NCI-H146 treated with DMSO at 0.1 percent for 48 hours (cell line): ENCODE measurements at regions not wholly inside any gene's neighbourhood (a gene's known extent, or its start where the extent isn't known, plus 50 kb on each side); places are given as distances from the start of the nearest gene placed in this dataset.

Experiments
- DNase-seq: peaks from one replicate; lab custom pipeline; 2025; ENCODE audit not compliant: unreplicated experiment; lab: John Stamatoyannopoulos, UW

- no peak for DNase-seq
Observed at GRCh38 chr11:123305601-123306375, 110.7 kb upstream of the CLMP start.

GRCh38 chr11:123304828-123305466 lies 109.9 kb upstream of the CLMP start:
- DNase-seq = no peak

GRCh38 chr11:123303924-123304323 lies 108.9 kb upstream of the CLMP start:
- no peak for DNase-seq

- DNase-seq = no peak
Observed at GRCh38 chr11:123302751-123303195, 107.7 kb upstream of the CLMP start.

- DNase-seq = no peak
Observed at GRCh38 chr11:123301696-123302400, 106.8 kb upstream of the CLMP start.

GRCh38 chr11:123301013-123301591 lies 106.1 kb upstream of the CLMP start:
- DNase-seq = no peak

GRCh38 chr11:123299721-123300120 lies 104.7 kb upstream of the CLMP start:
- DNase-seq = no peak

GRCh38 chr11:123298488-123299447 lies 103.7 kb upstream of the CLMP start:
- no peak for DNase-seq

GRCh38 chr11:123292647-123293046 lies 97.6 kb upstream of the CLMP start:
- no peak for DNase-seq

- DNase-seq = no peak
Observed at GRCh38 chr11:123291201-123291869, 96.3 kb upstream of the CLMP start.

GRCh38 chr11:123286761-123287160 lies 91.7 kb upstream of the CLMP start:
- no peak for DNase-seq

- DNase-seq = no peak
Observed at GRCh38 chr11:123286255-123286654, 91.2 kb upstream of the CLMP start.

- no peak for DNase-seq
Observed at GRCh38 chr11:123284454-123284853, 89.4 kb upstream of the CLMP start.

- DNase-seq = no peak
Observed at GRCh38 chr11:123282597-123282996, 87.5 kb upstream of the CLMP start.

- DNase-seq = no peak
Observed at GRCh38 chr11:123273616-123274015, 78.6 kb upstream of the CLMP start.

- DNase-seq = no peak
Observed at GRCh38 chr11:123272565-123272964, 77.5 kb upstream of the CLMP start.

GRCh38 chr11:123268156-123268555 lies 73.1 kb upstream of the CLMP start:
- no peak for DNase-seq

GRCh38 chr11:123265951-123266350 lies 70.9 kb upstream of the CLMP start:
- no peak for DNase-seq

- DNase-seq = no peak
Observed at GRCh38 chr11:123264431-123264780, 69.4 kb upstream of the CLMP start.
